ENCODE measurements at regions not wholly inside any gene's neighbourhood (a gene's known extent, or its start where the extent isn't known, plus 50 kb on each side); places are given as distances from the start of the nearest gene placed in this dataset.
"Not testable (repeated sequence)": the region's sequence is repeated elsewhere in the genome, so short reads cannot be mapped to it uniquely, and the experiment has no call there.

GRCh38 chr5:39755452-39755851, 330.7 kb upstream of the DAB2 start:
- Histone ChIP-seq H3K4me1 (peaks cover 0 to 3% of the 10 kb centered on the region in 2 donors), H3K27me3 (no peaks in the 10 kb centered on the region), H3K36me3 (no peaks in the 10 kb centered on the region), H3K27ac (no peak overlapping the region), H3K4me3 (no peak overlapping the region), H3K9me3 (no peaks in the 10 kb centered on the region)
- DNase-seq (ENCODE audit: low spot score in 2 of 2) = no peak
- intact Hi-C loops (cut with DNase I) = no loop called here
- no peak for TF ChIP-seq CTCF (IDR thresholded peaks at IDR 0.05)

GRCh38 chr5:39753747-39754146, 329.0 kb upstream of the DAB2 start:
- H3K9me3 ChIP-seq; H3K4me1 ChIP-seq; H3K36me3 ChIP-seq; H3K4me3 ChIP-seq; H3K27me3 ChIP-seq; intact Hi-C loops (cut with DNase I); H3K27ac ChIP-seq; DNase-seq (ENCODE audit: low spot score in 2 of 2): not testable (repeated sequence)

- no peaks in the 10 kb centered on the region for H3K36me3 ChIP-seq
- intact Hi-C loops (cut with DNase I) = no loop called here
Observed at GRCh38 chr5:39750661-39751060, 325.9 kb upstream of the DAB2 start.

GRCh38 chr5:39742916-39743315, 318.1 kb upstream of the DAB2 start:
- Histone ChIP-seq H3K36me3 (no peaks in the 10 kb centered on the region), H3K4me1 (no peaks in the 10 kb centered on the region), H3K27me3 (no peaks in the 10 kb centered on the region), H3K4me3 (no peak overlapping the region), H3K9me3 (no peaks in the 10 kb centered on the region), H3K27ac (no peak overlapping the region)
- intact Hi-C loops (cut with DNase I) = no loop called here
- no peak for DNase-seq (ENCODE audit: low spot score in 2 of 2)
- no peak for TF ChIP-seq CTCF (IDR thresholded peaks at IDR 0.05)

More at GRCh38 chr5:39750661-39751060, 325.9 kb upstream of the DAB2 start:
- TF ChIP-seq CTCF (IDR thresholded peaks at IDR 0.05) = no peak
- H3K27me3 ChIP-seq = no peaks in the 10 kb centered on the region
- no peaks in the 10 kb centered on the region for H3K4me1 ChIP-seq
- no peaks in the 10 kb centered on the region for H3K9me3 ChIP-seq
- no peak overlapping the region for H3K4me3 ChIP-seq
- H3K27ac ChIP-seq = no peak overlapping the region
- no peak for DNase-seq (ENCODE audit: low spot score in 2 of 2)

GRCh38 chr5:39740404-39740803, 315.6 kb upstream of the DAB2 start:
- no peak for DNase-seq (ENCODE audit: low spot score in 2 of 2)
- H3K9me3 ChIP-seq = no peaks in the 10 kb centered on the region
- H3K27ac ChIP-seq = no peak overlapping the region
- intact Hi-C loops (cut with DNase I) = no loop called here
- H3K4me1 ChIP-seq = no peaks in the 10 kb centered on the region
- TF ChIP-seq CTCF (IDR thresholded peaks at IDR 0.05) = no peak
- H3K36me3 ChIP-seq = no peaks in the 10 kb centered on the region
- H3K27me3 ChIP-seq = no peaks in the 10 kb centered on the region
- no peak overlapping the region for H3K4me3 ChIP-seq

- TF ChIP-seq CTCF (IDR thresholded peaks at IDR 0.05) = no peak
- no peaks in the 10 kb centered on the region for H3K36me3 ChIP-seq
- intact Hi-C loops (cut with DNase I) = no loop called here
- H3K4me1 ChIP-seq = no peaks in the 10 kb centered on the region
- H3K9me3 ChIP-seq = no peaks in the 10 kb centered on the region
- H3K4me3 ChIP-seq = no peak overlapping the region
- no peaks in the 10 kb centered on the region for H3K27me3 ChIP-seq
- DNase-seq (ENCODE audit: low spot score in 2 of 2) = no peak
- no peak overlapping the region for H3K27ac ChIP-seq
Observed at GRCh38 chr5:39732166-39732565, 307.4 kb upstream of the DAB2 start.

All from ascending aorta (tissue), 2 donors.